GM18870 (cell line): ENCODE measurements at regions not wholly inside any gene's neighbourhood (a gene's known extent, or its start where the extent isn't known, plus 50 kb on each side); places are given as distances from the start of the nearest gene placed in this dataset.
"Not testable (repeated sequence)": the region's sequence is repeated elsewhere in the genome, so short reads cannot be mapped to it uniquely, and the experiment has no call there.

Experiments
- ATAC-seq: cut with Tn5 transposase; IDR thresholded peaks from one replicate; pipeline ENCODE4 v1.9.1; 2021; ENCODE audit warnings: moderate library complexity; ENCODE audit not compliant: unreplicated experiment

GRCh38 chr5:66348387-66349125 lies 204.5 kb downstream of the SREK1 start:
- ATAC-seq = no peak

- ATAC-seq = no peak
Observed at GRCh38 chr5:66351813-66352212, 207.7 kb downstream of the SREK1 start.

- ATAC-seq = no peak
Observed at GRCh38 chr5:66353186-66353585, 209.1 kb downstream of the SREK1 start.

GRCh38 chr5:66354422-66354821 lies 210.3 kb downstream of the SREK1 start:
- ATAC-seq = no peak

GRCh38 chr5:66356011-66356565 lies 212.0 kb downstream of the SREK1 start:
- ATAC-seq = no peak

- no peak for ATAC-seq
Observed at GRCh38 chr5:66358741-66359140, 214.6 kb downstream of the SREK1 start.

GRCh38 chr5:66361070-66361469 lies 217.0 kb downstream of the SREK1 start:
- ATAC-seq = no peak

GRCh38 chr5:66362046-66362445 lies 217.9 kb downstream of the SREK1 start:
- ATAC-seq = no peak

GRCh38 chr5:66362687-66363086 lies 218.6 kb downstream of the SREK1 start:
- ATAC-seq = no peak

GRCh38 chr5:66363097-66363496 lies 219.0 kb downstream of the SREK1 start:
- ATAC-seq = no peak

- ATAC-seq = no peak
Observed at GRCh38 chr5:66364186-66364585, 220.1 kb downstream of the SREK1 start.

GRCh38 chr5:66365981-66366380 lies 221.9 kb downstream of the SREK1 start:
- ATAC-seq = no peak

GRCh38 chr5:66367814-66368541 lies 223.9 kb downstream of the SREK1 start:
- no peak for ATAC-seq

- no peak for ATAC-seq
Observed at GRCh38 chr5:66368811-66369210, 224.7 kb downstream of the SREK1 start.

- ATAC-seq = no peak
Observed at GRCh38 chr5:66377747-66378146, 218.4 kb upstream of the MAST4 start.

GRCh38 chr5:66378407-66378806 lies 217.8 kb upstream of the MAST4 start:
- no peak for ATAC-seq

GRCh38 chr5:66382152-66382551 lies 214.0 kb upstream of the MAST4 start:
- ATAC-seq = no peak

- ATAC-seq = not testable (repeated sequence)
Observed at GRCh38 chr5:66405145-66405544, 191.0 kb upstream of the MAST4 start.

GRCh38 chr5:66406761-66407336 lies 189.3 kb upstream of the MAST4 start:
- ATAC-seq = no peak

GRCh38 chr5:66407765-66408164 lies 188.4 kb upstream of the MAST4 start:
- ATAC-seq = no peak

GRCh38 chr5:66408576-66408975 lies 187.6 kb upstream of the MAST4 start:
- no peak for ATAC-seq

- no peak for ATAC-seq
Observed at GRCh38 chr5:66410122-66410521, 186.1 kb upstream of the MAST4 start.
